ENCODE measurements at regions not wholly inside any gene's neighbourhood (a gene's known extent, or its start where the extent isn't known, plus 50 kb on each side); places are given as distances from the start of the nearest gene placed in this dataset.
"Not testable (repeated sequence)": the region's sequence is repeated elsewhere in the genome, so short reads cannot be mapped to it uniquely, and the experiment has no call there.

DNA sequence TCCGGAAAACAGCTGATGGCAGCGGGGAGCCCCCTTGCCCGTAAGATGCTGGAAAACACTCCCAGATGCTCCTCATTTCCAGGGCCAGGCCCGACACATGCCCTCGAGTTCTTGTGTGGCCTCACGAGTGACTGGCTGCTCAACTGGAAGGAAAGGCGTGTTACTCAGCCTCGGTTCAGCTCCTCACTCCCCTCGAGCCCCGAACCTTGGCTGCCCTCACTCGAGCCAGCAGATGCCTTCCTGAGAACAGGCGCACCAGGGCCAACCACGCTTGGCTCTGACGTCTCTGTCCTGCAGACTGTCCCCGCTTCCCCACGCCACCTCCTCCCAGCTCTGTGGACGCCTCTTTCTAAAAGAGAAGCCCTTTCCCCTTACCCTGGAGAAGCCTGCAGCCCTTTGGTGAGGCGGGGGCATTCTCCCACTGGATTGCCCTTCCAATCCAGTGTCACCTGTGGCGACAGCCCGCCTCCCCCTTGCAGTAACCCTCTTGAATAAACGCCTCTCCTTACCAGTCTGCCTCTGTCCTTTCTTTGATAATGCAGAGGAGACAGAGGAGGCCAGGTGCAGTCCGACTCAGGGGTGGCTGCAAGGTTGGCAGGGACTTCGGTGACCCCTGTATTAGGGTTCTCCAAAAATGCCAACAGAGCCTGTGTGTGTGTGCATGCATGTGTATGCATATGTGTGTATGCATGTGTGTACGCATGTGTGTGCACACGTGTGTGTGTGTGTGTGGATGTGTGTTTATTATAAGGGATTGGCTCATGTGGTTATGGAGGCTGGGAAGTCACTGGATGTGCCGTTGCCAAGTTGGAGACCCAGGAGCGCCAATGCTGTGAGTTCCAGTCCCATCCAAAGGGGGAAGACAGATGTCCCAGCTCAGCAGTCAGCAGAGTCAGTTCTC lies 166.3 kb downstream of the KIF26A start:
- DNase-seq: no peak

DNA sequence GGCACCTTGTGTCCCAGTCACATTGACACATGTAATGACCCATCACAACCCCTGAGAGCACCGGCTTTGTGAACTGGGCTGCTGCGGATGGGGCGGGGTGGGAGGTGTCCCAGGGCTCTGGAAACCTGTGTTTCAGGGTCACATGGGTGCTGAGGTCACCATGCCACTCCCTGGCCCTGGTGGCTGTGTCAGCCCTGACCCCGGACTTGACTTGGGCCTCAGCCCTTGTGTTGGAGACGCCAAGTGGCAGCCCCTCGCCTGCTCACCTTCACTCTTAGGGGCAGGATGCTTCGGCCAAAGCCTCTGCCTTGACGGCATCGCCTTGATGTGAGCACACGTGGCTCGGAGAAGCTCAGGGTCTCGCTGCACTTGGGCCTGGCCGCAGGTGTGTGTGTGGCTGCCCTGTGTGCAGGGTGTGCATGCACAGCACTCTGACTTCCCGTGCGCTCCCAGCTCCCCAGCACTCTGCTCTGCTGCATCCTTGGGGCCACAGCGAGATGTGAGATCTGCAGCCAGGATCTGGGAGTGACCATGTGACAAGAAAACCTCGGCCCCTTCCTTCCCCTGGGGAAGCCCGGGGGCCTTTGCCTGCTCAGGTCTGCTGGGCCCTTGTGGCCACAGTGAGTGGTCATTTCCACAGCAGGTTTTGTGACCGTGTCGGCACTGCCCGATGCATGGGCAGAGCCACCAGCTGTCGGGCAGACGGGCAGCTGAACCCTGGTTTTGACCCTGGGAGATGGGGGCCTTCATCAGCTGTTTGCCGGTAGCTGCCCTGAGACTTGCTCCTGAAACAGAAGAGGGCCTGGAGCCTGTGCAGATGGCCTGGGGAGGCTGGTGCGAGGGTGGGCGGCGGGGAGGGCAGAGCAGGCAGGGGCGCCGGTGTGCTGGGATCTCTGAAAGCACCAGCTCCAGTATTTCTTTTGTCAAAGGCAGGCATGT lies 167.4 kb downstream of the KIF26A start:
- no peak for DNase-seq

DNA sequence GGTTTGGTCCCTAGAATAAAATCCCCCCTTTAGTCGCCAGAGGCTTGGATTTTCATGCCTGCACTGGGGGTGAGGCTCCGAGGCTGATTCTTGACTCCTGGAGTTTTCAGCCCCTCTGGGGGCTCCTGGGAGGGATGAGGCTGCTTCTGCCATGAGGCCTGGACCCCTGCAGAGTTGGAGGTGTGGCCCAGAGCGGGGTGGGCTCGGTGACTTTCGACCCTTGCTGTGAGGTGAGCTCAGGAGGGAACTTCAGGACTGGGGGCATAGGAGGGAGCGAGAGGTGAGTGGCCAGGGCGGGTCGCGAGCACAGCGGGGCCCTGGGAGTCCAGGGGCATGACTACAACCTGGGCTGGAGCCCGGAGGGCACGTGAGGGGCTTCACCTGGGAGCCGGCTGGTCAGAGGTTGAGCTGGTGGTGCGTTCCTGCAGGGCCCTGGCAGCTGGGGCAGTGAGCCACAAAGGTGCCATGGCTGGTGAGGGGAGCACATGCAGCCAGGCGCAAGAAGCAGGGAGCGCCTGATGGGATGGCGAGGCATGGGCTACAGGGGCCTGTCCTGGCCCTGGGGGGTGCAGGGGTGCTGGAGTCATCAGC lies 168.2 kb downstream of the KIF26A start:
- DNase-seq: no peak

DNA sequence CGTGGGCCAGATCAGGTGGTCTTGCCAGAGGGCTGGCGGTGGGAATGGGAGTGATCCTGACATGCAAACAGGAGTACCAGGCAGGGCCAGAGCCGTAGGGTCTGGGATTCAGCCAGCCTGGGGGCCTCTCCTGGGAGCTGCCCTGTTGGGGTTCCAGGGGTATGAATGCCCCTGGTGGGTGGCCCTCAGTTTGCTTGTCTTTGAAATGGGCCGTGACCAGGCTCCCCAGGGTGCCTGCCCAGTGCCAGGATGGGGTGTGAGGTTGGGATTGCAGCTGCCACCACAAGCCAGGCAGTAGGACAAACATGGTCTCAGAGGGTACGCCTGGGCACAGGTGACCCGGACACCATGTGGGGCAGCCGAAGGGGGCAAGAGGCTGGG lies 168.8 kb downstream of the KIF26A start:
- no peak for DNase-seq

DNA sequence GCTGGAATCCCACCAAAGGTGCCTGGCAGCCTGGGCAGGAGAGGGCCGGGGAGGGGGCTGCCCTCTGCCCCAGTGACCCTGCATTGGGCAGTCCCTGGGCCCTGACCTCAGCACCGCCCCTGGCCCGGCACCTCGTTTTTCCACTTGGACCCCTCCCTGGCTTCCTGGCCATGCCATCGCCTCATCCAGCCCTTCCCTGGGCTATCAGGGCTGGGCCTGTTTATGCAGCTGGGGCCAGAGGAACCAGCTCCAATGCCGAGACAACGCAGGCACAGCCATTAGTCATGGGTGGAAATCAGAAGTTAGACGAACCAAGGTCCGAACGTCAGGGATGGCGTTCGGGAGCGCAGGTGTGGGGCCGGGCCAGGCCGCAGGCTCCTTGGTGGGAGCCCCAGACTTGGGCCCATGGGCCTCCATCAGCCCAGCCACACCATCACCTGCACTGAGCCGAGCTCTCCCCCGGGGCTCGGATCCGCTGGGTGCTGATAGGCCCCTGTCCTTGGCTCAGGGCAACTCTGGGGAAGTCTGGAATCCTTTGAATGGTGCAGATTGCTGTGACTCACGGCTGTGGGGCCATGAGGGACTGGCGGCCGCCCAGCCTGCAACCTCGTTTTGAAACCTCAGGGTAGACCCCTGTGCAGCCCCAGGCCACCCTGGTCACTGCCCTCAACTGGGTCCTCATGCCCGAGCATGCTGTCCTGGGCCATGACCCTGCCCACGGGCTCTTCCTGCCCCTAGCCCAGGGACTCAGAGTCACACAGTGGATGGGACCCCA lies 169.4 kb downstream of the KIF26A start:
- no peak for DNase-seq

DNA sequence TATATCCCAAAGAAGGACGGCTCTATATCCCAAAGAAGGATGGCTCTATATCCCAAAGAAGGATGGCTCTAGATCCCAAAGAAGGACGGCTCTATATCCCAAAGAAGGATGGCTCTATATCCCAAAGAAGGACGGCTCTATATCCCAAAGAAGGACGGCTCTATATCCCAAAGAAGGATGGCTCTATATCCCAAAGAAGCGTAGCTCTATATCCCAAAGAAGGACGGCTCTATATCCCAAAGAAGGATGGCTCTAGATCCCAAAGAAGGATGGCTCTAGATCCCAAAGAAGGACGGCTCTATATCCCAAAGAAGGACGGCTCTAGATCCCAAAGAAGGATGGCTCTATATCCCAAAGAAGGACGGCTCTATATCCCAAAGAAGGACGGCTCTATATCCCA lies 170.1 kb downstream of the KIF26A start:
- DNase-seq: not testable (repeated sequence)

DNA sequence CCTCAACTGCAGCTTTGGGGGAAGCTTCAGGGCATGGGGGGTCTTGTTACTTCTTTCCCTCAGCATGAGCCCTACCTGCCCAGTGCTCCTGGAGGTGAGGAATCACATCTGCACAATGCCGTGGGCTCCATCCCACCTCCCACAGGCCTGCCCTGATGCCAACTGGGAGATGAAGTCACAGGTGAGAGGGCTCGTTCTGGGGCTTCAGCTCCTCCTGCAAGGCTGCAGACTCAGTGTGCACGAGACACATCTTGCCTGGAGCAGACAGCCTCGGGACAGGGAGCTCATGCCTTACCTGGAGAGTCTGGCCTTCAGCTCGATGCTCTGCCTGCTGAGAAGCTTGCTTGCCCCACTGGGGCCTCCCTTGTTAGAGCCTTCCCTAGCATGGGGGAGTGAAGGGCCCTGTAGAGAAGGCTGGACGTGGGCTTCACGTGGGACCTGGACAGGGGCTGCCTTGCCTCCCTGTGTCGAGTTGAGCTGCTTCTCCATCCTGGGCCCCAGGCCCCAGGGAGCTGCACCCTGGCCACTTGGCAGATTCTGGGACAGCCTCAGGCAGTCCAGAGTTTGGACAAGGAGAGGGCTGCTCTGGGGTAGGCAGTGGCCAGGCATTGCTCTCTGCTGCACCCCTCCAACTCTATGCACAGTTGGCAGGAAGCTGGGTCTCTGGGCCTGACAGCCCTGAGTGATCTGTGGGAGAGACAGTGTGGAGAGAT lies 171.4 kb downstream of the KIF26A start:
- no peak for DNase-seq

DNA sequence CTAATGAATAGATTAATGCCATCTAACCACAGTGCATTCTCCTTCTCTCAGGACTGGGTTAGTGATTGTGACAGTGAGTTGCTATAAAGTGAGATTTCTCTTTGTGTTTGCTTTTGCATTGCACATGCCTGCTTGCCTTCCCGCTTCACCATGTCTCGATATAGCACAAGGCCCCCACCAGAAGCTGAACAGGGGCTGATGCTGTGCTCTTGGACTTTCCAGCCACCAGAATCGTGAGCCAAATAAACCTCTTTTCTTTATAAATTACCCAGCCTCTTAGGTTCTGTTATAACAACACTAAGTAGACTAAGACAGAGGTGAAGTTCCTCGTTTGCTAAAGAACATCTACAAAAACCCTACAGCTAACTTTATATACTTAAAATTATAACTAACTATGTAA lies 173.0 kb downstream of the KIF26A start:
- DNase-seq: no peak

DNA sequence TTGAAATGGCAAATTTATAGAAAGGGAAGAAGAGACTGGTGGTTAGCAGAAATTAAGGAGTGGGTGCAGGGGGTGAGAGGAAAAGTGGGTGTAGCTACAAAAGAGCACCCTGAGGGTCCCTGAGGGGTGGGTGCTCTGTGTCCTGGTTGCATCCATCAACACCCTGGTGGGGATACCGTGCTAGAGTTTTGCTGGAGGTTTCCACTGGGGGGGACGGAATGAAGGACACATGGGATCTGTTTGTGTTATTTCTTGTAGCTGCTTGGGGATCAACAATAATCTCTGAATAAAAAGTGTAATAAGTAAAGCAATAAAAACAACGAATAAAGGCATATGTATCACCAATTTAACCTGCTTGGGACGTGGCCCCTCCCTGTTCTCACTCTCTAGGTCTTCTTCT lies 175.3 kb downstream of the KIF26A start:
- no peak for DNase-seq

DNA sequence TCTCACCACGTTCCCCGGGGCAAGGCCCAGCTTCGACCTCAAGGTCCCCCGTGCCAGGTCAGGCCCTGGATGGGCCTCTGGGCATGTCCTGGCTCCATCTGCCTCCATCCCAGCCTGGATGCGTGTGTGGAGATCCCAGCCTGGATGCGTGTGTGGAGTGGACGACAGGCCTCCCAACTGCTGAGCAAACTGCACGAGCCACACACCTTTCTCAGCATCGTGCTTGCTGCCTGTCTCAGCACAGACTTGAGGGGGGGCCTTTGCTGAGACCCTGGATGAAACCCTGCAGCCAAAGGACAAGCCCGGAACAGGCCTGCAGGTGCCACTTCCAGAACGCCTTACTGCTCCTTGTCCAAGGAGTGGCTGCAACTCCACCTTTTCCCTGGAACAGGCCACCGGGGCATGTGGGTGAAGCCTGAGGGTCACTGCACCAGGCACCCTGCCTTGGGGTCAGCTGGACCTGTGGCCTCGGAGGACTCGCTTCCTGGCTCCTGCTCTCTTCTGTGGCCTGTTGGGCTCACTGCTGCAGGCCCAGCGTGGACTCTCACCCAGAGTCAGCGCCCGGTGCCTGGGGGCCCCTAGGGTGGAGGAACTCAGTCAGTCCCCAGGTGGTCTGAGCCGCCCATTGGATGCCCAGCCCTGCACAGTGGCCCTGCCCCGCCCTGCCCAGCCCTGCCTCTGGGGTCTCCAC lies 176.0 kb downstream of the KIF26A start:
- no peak for DNase-seq

DNA sequence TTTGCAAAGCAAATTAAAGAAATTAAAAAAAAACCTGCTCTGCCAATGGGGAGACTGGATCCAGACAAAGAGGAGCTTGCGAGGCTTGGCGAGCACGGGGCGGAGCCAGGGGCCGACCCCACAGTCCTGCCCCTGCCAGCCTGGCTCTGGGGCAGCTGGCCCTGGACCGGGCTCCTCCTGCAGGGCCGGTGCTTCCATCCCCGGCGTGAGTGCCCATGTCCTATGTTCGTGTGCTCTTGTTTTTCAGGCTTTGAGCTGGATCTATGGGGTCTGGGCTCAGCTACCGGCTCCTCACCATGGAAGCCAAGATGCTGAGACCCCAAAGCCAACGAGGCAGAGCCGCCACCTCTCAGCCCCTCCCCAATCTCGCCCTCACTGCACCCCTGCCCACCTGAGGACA lies 176.8 kb downstream of the KIF26A start:
- no peak for DNase-seq

DNA sequence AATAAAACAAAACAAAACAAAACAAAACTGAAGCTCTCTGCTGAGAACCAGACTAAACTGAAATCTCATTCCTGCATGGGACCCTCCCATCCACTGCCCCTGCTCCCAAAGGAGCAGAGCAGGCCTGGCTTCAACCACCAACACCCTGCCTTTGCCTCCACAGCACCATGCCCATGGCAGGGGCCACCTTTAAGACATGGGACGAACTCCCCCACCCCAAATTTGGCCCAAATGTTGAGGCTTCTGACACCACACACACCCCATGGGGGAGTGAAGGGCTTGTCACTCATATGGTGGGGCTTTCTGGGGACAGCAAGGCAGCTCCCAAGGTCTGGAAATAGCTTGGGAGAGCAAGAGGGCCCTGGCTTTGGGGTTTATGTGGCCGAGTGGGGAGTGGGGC lies 177.2 kb downstream of the KIF26A start:
- DNase-seq: no peak

DNA sequence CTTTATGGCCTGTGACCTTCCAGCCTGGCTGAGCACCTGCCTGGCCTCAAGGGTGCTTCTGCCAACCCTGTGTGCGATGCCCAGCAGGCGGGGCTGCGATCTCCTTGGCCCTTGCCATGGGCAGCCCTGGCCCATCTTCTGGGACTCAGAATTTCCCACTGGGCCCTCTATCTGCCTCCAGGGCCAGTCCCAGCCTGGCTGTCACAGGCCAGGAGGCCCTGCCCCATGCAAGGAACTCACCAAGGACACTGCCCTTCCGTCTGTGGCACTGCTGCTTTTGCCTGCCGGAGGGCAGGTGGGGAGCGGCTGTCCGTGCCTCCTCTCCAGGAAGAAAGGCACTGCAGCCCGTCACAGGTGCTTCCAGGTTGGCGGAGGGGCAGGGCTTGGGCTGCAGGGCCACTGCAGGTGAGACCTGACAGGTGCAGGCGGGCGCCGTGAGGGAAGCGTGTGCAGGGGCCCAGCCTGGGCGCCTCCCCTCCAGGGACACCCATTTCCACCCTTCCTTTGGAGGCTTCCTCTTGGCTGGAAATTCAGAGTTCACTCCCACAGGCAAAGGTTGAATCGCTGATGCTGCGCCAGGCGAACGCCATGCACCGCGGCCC lies 177.8 kb downstream of the KIF26A start:
- no peak for DNase-seq

DNA sequence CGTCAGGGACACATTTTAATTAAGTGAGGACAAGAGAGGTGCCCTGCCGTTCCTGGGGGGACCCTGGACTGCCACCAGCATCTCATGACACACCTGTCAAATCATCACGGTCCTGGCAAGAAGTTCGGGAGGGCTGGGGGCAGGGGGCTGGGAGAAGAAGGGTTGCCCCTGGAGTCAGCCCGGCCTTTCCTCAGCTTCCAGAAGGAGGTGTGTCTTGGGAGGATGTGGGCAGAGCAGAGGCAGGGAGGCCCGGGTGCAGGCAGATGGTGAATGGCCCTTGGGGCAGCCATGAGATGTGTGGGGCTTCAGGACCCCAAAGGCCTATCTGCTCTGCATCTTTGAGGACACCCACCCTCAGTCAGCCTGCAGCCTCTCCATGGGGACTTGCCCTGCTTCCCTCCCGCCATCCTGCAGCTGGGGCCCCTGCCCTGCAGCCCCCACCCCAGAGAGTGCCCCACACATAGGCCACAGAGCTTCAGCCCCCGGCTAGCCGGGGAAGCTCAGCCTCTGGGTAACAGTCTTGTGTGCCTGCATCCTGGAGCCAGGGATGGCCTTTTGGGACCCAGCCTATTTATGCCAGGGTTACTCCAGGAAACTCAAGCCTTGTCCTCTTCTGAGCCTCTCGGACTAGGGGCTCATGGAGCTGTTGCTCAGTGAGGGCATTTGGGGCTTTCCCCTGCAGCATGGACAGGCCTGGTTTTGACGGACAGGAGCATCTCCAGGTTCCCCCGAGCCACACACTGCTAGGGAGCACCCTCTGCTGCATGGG lies 178.5 kb downstream of the KIF26A start:
- no peak for DNase-seq

DNA sequence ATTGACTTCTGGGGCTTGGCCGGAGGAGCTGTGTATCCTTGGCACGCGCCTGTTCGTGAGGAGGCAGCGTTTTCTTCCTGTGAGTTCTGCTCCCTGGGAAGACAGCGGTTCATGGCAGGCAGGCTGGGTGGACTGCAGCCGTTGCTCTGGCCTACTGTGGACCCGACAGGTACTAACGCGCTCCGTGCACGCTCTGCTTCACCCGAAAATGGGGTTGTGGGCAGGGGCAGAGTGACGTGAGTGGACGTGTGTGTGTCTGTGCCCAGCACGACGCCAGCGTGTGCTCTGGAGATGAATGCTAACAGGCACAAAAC lies 179.1 kb downstream of the KIF26A start:
- DNase-seq: no peak

DNA sequence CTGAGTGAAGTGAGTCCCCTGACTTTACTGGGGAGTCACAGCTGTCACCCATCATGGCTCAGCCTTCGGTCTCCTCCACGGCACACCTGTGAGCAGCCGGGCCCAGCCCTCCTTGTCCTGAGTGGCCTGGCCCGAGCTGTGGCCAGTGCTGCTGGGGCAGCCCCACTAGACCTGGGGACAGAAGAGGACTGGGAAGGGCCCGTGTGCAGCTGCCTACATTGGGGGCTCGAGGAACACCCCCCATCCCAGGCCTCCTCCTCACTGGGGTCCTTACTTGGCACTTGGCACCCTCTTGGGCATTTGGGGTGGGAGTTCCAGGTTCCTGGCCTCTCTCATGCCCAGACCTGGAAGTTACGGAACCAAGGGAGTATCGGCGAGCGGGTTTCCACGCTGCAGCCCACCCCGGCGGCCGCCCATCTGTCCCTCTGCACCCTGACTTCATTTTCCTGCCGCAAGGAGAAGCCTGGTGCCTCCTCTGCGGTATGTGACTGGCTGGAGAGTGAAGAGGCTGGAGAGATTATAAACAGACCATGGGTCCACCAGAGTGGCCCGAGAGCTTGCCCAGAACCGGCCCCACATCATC lies 179.7 kb downstream of the KIF26A start:
- no peak for DNase-seq

DNA sequence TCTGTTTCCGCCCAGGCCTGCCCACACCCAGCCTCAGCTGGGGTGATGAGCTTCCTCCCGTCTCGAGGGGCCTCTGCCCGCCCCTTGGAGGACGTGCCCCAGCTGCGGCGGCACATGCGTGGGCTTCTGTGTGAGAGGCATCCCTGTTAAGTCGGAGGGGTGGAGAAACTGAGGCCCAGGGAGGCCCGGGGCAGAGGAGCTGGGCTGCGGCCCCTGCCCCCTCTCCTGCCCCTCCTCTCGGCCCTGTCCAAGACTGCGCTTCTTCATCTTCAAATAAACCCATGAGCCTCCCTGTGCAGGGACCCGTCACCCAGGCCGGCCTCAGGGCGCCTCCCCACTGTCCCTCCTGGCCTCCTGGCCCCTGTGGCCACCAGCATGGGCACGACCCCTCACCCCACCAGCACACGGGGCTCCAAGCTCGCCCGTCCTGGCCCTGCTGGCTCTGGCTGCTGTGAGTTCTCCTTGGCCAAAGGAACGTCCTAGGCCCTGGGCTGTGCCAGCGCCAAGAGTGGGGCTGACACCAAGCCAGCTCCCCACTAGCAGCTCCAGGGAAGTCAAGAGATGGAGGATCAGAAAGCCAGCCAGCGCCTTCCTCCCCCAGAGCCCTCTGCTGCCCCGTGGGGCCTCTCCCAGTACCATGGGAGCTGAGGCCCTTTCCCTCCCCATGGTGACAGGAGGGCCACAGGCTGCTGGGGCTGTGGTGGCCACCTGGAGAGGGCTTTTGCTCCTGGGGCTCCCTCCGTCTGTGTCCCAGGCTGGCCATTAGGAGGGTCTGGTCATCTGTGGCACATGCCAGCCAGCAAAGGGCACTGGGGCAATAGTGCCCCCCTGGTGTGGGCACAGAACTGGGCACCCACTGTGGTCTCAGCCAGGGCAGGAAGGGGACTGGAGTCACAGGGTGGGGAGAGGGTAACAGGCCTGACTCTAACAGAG lies 180.4 kb downstream of the KIF26A start:
- no peak for DNase-seq
